AG09309 (cell line): ENCODE measurements at regions not wholly inside any gene's neighbourhood (a gene's known extent, or its start where the extent isn't known, plus 50 kb on each side); places are given as distances from the start of the nearest gene placed in this dataset.

Experiments
- DNase-seq: peaks from one replicate; pipeline ENCODE4 v3.0.0-alpha.2; 2010; ENCODE audit warnings: low read depth
- H3K4me3 ChIP-seq: 2 replicates; pipeline ENCODE4 v1.5.1; 2011; ENCODE audit warnings: mild to moderate bottlenecking, low read depth, low read length, moderate library complexity; ENCODE audit not compliant: control insufficient read depth
- CTCF ChIP-seq: IDR thresholded peaks from 2 replicates; pipeline ENCODE4 v1.5.1; 2011; ENCODE audit warnings: mild to moderate bottlenecking, low read depth, low read length, inconsistent platforms; ENCODE audit not compliant: insufficient read depth, control insufficient read depth; ENCODE audit errors: missing control alignments

- DNase-seq: no peak
- no peak for TF ChIP-seq CTCF
- H3K4me3 ChIP-seq: no peak overlapping the region
Observed at GRCh38 chr14:49396801-49397200, 189.4 kb downstream of the RPS29 start.

GRCh38 chr14:49381778-49382177, 204.4 kb downstream of the RPS29 start:
- no peak for DNase-seq
- no peak for TF ChIP-seq CTCF

GRCh38 chr14:49367696-49368095, 218.5 kb downstream of the RPS29 start:
- H3K4me3 ChIP-seq: no peak overlapping the region
- DNase-seq: no peak
- no peak for TF ChIP-seq CTCF

More at GRCh38 chr14:49381778-49382177, 204.4 kb downstream of the RPS29 start:
- H3K4me3 ChIP-seq: no peak overlapping the region

- no peak for TF ChIP-seq CTCF
- DNase-seq: no peak
- H3K4me3 ChIP-seq: no peak overlapping the region
Observed at GRCh38 chr14:49366416-49366815, 219.8 kb downstream of the RPS29 start.

- no peak for DNase-seq
- TF ChIP-seq CTCF: no peak
- H3K4me3 ChIP-seq: no peak overlapping the region
Observed at GRCh38 chr14:49364752-49365117, 221.4 kb downstream of the RPS29 start.

GRCh38 chr14:49363821-49364751, 222.1 kb downstream of the RPS29 start:
- DNase-seq: no peak
- no peak for TF ChIP-seq CTCF
- no peak overlapping the region for H3K4me3 ChIP-seq
